Activated naive CD8-positive, alpha-beta T cell treated with anti-CD3 and anti-CD28 coated beads for 36 hours (primary cell): ENCODE measurements at regions not wholly inside any gene's neighbourhood (a gene's known extent, or its start where the extent isn't known, plus 50 kb on each side); places are given as distances from the start of the nearest gene placed in this dataset.
A peak's percentile ranks its signal among the peaks of the same experiment; 100 is the strongest.

Experiments used
- DNase-seq: peaks from one replicate; pipeline ENCODE4 v3.0.0; 2021
- H3K27ac Mint-ChIP-seq: one replicate; pipeline ENCODE4 v1.8.0; 2022; ENCODE audit warnings: mild to moderate bottlenecking, moderate library complexity, mixed read lengths
- H3K27me3 Mint-ChIP-seq: one replicate; pipeline ENCODE4 v1.8.0; 2022; ENCODE audit warnings: mild to moderate bottlenecking, mixed read lengths
- H3K36me3 Mint-ChIP-seq: one replicate; pipeline ENCODE4 v1.8.0; 2021; ENCODE audit warnings: mild to moderate bottlenecking, mixed read lengths
- H3K4me1 Mint-ChIP-seq: one replicate; pipeline ENCODE4 v1.8.0; 2021; ENCODE audit warnings: mixed read lengths
- H3K4me3 Mint-ChIP-seq: one replicate; pipeline ENCODE4 v1.8.0; 2022; ENCODE audit warnings: mild to moderate bottlenecking, moderate library complexity, mixed read lengths
- H3K9me3 Mint-ChIP-seq: one replicate; pipeline ENCODE4 v1.8.0; 2022; ENCODE audit warnings: mixed read lengths

DNA sequence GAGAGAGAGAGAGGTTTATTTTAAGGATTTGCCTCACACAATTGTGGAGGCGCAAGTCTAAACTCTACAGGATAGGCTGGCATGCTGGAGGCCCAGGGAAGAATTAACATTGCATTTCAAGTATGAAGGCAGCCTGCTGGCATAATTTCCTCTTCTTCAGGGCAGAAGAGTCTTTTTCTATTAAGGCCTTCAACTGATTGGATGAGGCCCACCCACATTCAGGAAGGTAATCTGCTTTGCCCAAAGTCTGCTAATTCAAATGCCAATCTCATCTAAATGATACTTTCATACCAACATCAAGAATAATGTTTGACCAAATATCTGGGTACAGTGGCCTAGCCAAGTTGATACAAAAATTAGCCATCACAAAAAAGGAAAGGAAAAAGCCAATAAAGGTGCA lies 258.1 kb upstream of the MDFIC2 start:
- peaks cover 12% of the 10 kb centered on the region for H3K27me3 Mint-ChIP-seq
- peaks cover 5% of the 10 kb centered on the region for H3K9me3 Mint-ChIP-seq
- no peak overlapping the region for H3K4me3 Mint-ChIP-seq
- H3K36me3 Mint-ChIP-seq: peaks cover 3% of the 10 kb centered on the region
- DNase-seq: no peak
- H3K27ac Mint-ChIP-seq: no peak overlapping the region
- peaks cover 2% of the 10 kb centered on the region for H3K4me1 Mint-ChIP-seq

DNA sequence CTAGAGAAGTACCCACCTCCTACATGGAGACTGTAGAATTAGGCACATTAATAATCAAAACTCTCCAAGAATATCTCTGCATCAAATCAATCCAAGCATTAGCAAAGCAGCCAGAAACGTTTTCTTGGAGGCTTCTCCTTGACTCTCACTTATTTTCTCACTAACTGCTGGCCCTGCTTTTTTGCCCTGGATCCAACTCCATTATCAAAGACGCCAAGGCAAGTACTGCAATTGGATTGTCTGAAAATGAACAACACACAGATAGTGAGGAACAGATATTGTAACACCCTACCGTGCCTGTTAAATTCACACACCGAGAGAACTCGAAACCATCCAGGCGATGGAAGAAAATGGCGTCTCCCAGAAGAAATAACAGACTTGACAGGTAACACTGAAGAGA lies 256.2 kb upstream of the MDFIC2 start:
- H3K27me3 Mint-ChIP-seq: peaks cover 5% of the 10 kb centered on the region
- no peak for DNase-seq
- H3K36me3 Mint-ChIP-seq: peaks cover 3% of the 10 kb centered on the region
- peaks cover 2% of the 10 kb centered on the region for H3K4me1 Mint-ChIP-seq
- H3K9me3 Mint-ChIP-seq: peaks cover 6% of the 10 kb centered on the region
- no peak overlapping the region for H3K4me3 Mint-ChIP-seq
- H3K27ac Mint-ChIP-seq: peak overlapping the region; percentile 9

DNA sequence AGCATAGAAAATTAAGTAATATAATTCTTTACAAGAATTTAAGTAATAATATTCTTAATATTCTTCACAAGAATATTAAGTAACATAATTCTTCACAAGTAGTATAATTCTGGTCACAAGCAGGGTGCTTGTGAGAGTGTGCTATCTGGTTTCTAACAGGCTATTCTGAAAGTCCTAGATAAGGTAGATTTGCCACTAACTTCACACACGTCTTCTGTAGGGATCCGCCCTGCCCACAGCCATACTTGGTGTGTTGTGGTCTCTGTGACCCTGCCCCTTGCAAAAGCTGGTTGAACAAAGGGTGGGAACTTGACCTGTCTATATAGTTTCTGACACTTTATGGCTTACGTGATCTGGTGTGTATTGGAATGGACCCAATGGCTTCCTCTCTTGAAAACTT lies 253.4 kb upstream of the MDFIC2 start:
- no peak for DNase-seq
- Mint-ChIP-seq H3K36me3 (no peaks in the 10 kb centered on the region), H3K4me3 (no peak overlapping the region), H3K27ac (no peak overlapping the region), H3K4me1 (no peaks in the 10 kb centered on the region), H3K27me3 (peaks cover 5% of the 10 kb centered on the region), H3K9me3 (peaks cover 13% of the 10 kb centered on the region)

DNA sequence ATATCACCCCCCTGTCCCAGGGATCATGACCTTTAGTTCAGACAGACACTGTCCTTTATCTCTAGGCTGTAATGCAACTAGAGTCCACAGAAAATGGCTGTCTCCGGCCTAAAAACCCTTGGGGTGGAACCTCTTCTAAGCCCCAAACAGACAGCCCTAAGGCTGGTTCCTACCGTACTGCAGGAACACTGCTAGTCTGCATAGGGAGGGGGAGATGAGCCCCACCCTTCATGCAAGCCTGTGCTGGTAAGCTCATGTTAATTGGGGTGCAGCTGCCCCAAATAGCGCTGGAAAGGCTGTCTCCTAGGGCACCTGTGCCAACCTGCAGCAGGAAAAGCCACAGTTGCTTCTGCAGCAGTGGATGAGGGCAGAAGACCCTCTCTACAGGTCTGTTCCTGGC lies 252.1 kb upstream of the MDFIC2 start:
- Mint-ChIP-seq H3K9me3 (peaks cover 8% of the 10 kb centered on the region), H3K27me3 (peaks cover 5% of the 10 kb centered on the region), H3K4me1 (no peaks in the 10 kb centered on the region), H3K36me3 (no peaks in the 10 kb centered on the region), H3K27ac (no peak overlapping the region), H3K4me3 (no peak overlapping the region)
- DNase-seq: no peak

DNA sequence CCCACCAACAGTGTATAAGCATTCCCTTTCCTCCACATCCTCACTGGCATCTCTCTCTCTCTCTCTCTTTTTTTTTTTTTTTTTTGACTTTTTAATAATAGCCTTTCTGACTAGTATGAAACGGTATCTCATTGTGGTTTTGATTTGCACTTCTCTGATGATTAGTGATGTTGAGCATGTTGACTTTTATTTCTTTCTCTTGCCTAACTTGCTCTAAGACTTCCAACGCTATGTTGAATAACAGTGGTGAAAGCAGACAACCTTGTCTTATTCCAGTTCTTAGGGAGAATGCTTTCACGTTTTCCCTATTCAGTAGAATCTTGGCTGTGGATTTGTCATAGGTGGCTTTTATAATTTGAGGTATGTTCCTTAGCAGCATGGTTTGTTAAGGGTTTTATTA lies 249.4 kb upstream of the MDFIC2 start:
- no peak overlapping the region for H3K27ac Mint-ChIP-seq
- peaks cover 4% of the 10 kb centered on the region for H3K4me1 Mint-ChIP-seq
- H3K9me3 Mint-ChIP-seq: peaks cover 8% of the 10 kb centered on the region
- H3K36me3 Mint-ChIP-seq: no peaks in the 10 kb centered on the region
- H3K27me3 Mint-ChIP-seq: peaks cover 5% of the 10 kb centered on the region
- DNase-seq: no peak
- no peak overlapping the region for H3K4me3 Mint-ChIP-seq

DNA sequence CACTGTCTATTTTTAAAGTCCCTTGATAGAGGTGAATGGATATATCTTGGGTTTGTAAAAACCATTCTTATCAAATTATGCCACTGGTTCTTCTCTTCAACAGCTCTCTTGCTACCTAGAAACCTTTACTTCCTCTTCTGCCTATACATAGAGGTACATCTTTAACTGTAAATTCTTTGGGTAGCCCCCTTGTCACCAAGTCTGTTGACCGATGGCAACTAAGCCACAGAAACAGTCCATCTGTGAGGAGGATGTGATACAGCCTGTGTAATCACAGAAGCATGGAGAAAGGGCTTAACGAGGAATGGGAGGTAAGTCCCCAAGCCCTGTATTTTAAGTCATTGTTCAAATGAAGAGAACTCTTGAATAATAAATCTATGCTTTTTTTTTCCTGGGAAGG lies 246.5 kb upstream of the MDFIC2 start:
- H3K27ac Mint-ChIP-seq: no peak overlapping the region
- peaks cover 8% of the 10 kb centered on the region for H3K9me3 Mint-ChIP-seq
- no peaks in the 10 kb centered on the region for H3K36me3 Mint-ChIP-seq
- H3K4me1 Mint-ChIP-seq: peaks cover 4% of the 10 kb centered on the region
- no peak for DNase-seq
- no peak overlapping the region for H3K4me3 Mint-ChIP-seq
- peaks cover 4% of the 10 kb centered on the region for H3K27me3 Mint-ChIP-seq

DNA sequence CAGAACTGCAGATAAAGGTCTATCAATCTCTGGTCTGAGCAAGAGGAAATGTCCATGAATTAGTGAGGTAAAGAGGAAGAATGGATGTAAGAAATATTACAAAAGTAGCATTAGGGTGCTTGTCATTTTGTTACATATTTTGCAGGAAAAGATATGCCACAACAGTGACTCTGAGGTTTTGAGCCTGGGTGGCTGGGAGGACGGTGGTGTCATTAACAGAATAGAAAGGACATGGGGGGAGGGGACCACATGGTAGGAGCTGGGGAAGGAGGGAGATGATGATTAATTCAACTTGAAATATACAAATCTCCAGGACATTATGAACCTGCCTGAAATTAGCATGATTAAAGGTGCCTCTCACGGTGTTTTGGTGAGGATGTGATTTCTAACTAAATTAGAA lies 245.5 kb upstream of the MDFIC2 start:
- Mint-ChIP-seq H3K27ac (no peak overlapping the region), H3K36me3 (no peaks in the 10 kb centered on the region), H3K9me3 (peaks cover 2% of the 10 kb centered on the region), H3K4me1 (peaks cover 4% of the 10 kb centered on the region), H3K27me3 (peaks cover 4% of the 10 kb centered on the region), H3K4me3 (no peak overlapping the region)
- no peak for DNase-seq

DNA sequence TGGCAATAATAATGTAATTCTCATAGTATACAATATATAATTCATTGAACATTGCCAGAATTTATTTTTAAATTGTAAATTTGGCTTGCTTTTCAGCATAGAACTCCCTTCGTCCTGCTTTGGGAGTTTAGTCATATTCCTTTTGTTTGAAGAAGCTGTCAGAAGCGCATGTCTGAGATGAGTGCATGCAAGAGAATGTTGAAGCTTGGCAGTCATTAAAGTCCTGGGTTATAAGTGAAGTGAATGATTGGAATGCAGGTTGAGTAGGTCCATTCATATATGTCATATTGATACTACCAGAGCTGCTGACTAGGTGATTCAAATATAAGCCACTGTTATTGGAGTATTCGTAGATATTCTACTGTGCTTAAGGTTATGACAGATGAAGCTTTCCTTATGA lies 243.6 kb upstream of the MDFIC2 start:
- Mint-ChIP-seq H3K4me1 (peaks cover 4% of the 10 kb centered on the region), H3K27me3 (peaks cover 4% of the 10 kb centered on the region), H3K27ac (no peak overlapping the region), H3K9me3 (peaks cover 6% of the 10 kb centered on the region), H3K4me3 (no peak overlapping the region), H3K36me3 (no peaks in the 10 kb centered on the region)
- no peak for DNase-seq

DNA sequence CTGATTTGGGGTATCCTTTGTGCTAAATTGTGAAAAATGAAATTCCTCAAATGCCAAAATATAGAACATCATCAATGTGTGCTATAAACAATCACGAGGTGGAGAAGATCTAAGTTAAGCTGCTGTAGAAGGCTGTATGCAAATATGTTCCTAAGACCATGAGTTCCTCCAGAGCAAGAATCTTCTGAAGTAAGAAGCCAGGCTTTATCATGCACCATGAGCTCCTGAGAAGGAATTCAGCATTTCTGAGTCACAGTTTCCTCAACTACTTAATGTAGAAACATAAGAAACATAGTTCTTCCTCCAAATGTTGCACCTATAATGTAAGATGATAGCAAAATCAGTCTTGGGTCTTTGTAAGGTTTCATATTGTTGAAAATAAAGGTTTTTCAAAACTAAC lies 241.7 kb upstream of the MDFIC2 start:
- H3K9me3 Mint-ChIP-seq: peaks cover 6% of the 10 kb centered on the region
- DNase-seq: no peak
- H3K36me3 Mint-ChIP-seq: no peaks in the 10 kb centered on the region
- H3K27me3 Mint-ChIP-seq: peaks cover 8% of the 10 kb centered on the region
- H3K27ac Mint-ChIP-seq: no peak overlapping the region
- H3K4me3 Mint-ChIP-seq: no peak overlapping the region
- peaks cover 6% of the 10 kb centered on the region for H3K4me1 Mint-ChIP-seq

DNA sequence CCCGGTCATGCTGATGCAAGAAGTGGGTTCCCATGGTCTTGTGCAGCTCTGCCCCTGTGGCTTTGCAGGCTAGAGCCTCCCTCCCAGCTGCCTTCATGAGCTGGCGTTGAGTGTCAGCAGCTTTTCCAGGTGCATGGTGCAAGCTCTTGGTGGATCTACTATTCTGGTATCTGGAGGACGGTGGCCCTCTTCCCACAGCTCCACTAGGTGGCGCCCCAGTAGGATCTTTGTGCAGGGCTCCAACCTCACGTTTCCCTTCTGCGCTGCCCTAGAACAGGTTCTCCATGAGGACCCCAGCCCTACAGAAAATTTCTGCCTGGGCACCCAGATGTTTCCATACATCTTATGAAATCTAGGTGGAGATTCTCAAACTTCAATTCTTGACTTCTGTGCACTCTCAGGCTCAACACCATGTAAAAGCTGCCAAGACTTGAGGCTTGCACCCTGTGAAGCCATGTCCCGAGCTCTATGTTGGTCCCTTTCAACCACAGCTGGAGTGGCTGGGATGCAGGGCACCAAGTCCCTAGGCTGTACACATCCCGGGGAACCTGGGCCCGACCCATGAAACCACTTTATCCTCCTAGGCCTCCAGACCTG lies 238.4 kb upstream of the MDFIC2 start:
- Mint-ChIP-seq H3K27ac (no peak overlapping the region), H3K4me1 (peaks cover 1% of the 10 kb centered on the region), H3K4me3 (no peak overlapping the region), H3K9me3 (peaks cover 6% of the 10 kb centered on the region), H3K27me3 (peaks cover 8% of the 10 kb centered on the region), H3K36me3 (no peaks in the 10 kb centered on the region)
- DNase-seq: peak; percentile 66

DNA sequence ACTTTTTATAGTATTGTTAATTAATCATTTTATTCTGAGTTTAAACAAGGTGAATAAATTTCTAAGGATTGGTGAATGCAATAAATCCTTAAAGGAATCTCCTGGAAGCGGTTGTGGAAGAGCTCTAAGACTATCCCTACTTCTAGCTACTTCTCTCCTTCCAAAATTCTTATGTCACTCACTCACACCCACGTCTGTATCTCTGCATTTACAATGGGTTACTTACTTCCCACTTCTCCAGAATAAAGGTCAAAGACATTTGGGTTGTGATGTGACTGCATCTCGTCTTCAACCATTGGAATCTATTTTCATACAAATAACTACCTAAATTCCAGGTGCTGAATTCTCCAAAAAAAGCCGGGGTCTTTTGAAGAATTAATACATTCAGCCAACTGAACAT lies 234.2 kb upstream of the MDFIC2 start:
- peaks cover 2% of the 10 kb centered on the region for H3K9me3 Mint-ChIP-seq
- H3K27me3 Mint-ChIP-seq: peaks cover 4% of the 10 kb centered on the region
- DNase-seq: no peak
- no peaks in the 10 kb centered on the region for H3K36me3 Mint-ChIP-seq
- no peak overlapping the region for H3K27ac Mint-ChIP-seq
- no peak overlapping the region for H3K4me3 Mint-ChIP-seq
- H3K4me1 Mint-ChIP-seq: peaks cover 1% of the 10 kb centered on the region

DNA sequence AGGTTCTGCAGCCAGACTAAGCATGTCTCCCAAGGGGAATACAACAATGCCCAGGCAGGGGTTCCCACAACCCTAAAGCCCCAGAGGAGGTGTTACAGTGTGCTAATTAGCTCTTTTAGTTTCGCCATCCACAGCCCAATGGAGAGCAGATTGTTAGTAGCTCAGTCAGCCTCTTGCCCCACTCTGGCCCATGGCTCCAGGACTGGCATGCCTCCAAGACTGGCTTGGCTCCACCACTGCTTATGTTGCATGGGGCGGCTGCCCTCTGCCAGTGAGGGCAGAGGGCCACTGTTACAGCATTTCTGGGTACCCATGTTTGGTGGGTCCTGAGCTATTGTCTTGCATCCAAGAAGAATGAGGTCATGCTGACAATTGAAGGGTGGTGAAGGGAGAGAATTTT lies 231.1 kb upstream of the MDFIC2 start:
- Mint-ChIP-seq H3K27ac (no peak overlapping the region), H3K27me3 (no peaks in the 10 kb centered on the region), H3K4me1 (no peaks in the 10 kb centered on the region), H3K36me3 (no peaks in the 10 kb centered on the region), H3K4me3 (no peak overlapping the region), H3K9me3 (no peaks in the 10 kb centered on the region)
- DNase-seq: no peak

DNA sequence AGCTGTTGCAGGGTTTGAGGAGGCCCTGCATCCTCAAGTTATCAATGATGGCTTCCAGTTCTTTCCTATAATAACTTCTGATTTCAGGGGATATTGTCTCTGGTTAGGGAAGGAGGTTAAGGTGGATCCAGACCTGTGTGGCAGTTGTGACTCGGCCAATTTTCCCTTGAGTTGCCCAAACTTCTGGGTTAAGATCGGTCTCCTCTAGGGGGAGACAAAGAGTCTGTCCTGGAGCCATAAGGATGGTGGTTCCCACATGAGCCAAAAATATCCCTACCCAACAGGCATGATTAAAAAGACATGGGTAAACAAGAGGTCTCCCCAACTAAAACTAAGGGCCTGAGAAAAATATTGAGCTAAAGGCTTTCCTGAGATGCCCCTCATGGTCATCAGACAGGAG lies 227.5 kb upstream of the MDFIC2 start:
- no peak for DNase-seq
- Mint-ChIP-seq H3K27ac (no peak overlapping the region), H3K4me1 (no peaks in the 10 kb centered on the region), H3K4me3 (no peak overlapping the region), H3K36me3 (no peaks in the 10 kb centered on the region), H3K27me3 (peaks cover 24% of the 10 kb centered on the region), H3K9me3 (peaks cover 1% of the 10 kb centered on the region)

DNA sequence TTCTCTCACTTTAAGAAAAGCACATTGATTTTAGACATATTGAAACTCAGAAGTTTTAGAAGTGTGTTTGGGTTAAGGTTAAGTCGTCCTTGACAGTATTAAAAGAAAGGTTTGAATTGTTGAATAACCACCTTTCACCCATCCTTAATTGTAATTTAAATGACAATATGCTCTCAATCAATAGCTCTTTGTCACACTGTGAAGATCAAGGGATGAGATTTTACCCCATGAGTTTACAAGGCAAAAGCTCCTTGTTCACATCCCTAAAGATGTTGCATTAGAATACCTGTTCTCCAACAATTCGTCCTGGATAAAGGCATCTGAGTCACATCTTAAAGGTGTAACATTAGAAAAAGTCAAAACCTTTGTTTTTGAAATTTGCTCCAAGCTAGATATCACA lies 220.4 kb upstream of the MDFIC2 start:
- DNase-seq: no peak
- no peaks in the 10 kb centered on the region for H3K9me3 Mint-ChIP-seq
- peaks cover 27% of the 10 kb centered on the region for H3K27me3 Mint-ChIP-seq
- no peaks in the 10 kb centered on the region for H3K4me1 Mint-ChIP-seq
- H3K4me3 Mint-ChIP-seq: no peak overlapping the region
- no peaks in the 10 kb centered on the region for H3K36me3 Mint-ChIP-seq
- H3K27ac Mint-ChIP-seq: no peak overlapping the region

DNA sequence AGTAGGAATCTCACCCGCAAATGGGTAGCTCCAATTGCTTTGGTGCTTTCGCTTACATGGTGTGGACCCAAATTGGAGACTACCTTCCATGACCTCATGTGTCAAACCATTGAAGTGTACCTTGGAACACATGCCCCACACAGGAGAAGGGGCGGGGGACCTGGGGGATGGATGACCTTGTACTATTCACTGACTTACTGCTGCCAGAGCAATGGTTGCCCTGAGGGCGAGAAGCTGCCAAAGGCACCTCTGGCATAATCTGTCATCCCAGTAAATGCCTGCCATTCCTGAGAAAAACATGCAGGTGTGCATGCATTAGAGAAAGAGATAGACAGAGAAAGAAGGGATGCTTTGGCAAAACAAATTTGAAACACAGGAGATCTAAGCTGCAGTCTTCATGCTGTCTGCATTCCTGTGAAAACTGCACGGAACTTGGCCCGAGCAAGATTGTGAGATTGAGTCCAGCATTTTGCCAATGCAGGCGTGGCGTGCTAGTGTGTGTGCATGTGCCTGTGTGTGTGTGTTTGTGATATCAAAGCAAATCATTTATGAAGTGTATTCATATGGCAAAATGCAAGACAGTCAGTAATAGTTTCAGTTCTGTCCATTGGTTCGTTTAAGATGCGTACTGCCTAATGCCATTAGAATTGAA lies 219.5 kb upstream of the MDFIC2 start:
- no peak for DNase-seq
- H3K9me3 Mint-ChIP-seq: no peaks in the 10 kb centered on the region
- no peak overlapping the region for H3K4me3 Mint-ChIP-seq
- no peaks in the 10 kb centered on the region for H3K4me1 Mint-ChIP-seq
- H3K27me3 Mint-ChIP-seq: peaks cover 21% of the 10 kb centered on the region
- no peaks in the 10 kb centered on the region for H3K36me3 Mint-ChIP-seq
- H3K27ac Mint-ChIP-seq: no peak overlapping the region

DNA sequence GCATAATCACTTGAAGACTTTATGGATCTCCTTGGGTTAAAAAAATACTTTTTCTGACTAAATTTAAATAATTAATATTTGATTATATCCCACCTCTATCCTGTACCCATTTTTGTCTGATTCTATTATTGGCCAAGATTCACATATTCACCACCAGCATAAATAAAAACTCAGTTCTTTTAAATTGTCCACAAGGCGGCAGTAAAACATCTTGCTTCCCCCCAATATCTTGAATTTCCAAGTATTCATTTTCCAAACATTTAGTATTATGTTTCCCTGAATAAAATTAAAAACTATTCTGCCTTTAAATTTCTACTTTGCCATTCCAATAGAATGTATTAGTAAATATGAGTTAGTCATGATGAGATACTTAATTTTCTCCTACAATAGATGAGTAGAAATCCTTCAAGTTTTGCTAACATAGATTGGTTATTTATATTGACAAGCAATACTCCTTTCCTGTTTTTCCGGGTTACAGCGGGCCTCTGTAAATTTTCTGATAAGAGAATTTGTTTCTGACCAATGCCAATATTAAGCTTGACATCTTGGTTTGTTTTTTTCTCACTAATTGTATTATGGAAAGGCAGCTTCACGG lies 218.7 kb upstream of the MDFIC2 start:
- DNase-seq: no peak

More for the DNA sequence above, 218.7 kb upstream of the MDFIC2 start:
- Mint-ChIP-seq H3K27ac (no peak overlapping the region), H3K4me3 (no peak overlapping the region), H3K36me3 (no peaks in the 10 kb centered on the region), H3K4me1 (no peaks in the 10 kb centered on the region), H3K9me3 (no peaks in the 10 kb centered on the region), H3K27me3 (peaks cover 13% of the 10 kb centered on the region)
